ENCODE measurements at regions not wholly inside any gene's neighbourhood (a gene's known extent, or its start where the extent isn't known, plus 50 kb on each side); places are given as distances from the start of the nearest gene placed in this dataset.

- no peak for DNase-seq (ENCODE audit: low spot score)
Observed at GRCh38 chr18:27473318-27473717, 288.2 kb upstream of the CHST9 start.

- DNase-seq (ENCODE audit: low spot score) = no peak
Observed at GRCh38 chr18:27467073-27467472, 282.0 kb upstream of the CHST9 start.

GRCh38 chr18:27461957-27462356 lies 276.8 kb upstream of the CHST9 start:
- no peak for DNase-seq (ENCODE audit: low spot score)

DNA sequence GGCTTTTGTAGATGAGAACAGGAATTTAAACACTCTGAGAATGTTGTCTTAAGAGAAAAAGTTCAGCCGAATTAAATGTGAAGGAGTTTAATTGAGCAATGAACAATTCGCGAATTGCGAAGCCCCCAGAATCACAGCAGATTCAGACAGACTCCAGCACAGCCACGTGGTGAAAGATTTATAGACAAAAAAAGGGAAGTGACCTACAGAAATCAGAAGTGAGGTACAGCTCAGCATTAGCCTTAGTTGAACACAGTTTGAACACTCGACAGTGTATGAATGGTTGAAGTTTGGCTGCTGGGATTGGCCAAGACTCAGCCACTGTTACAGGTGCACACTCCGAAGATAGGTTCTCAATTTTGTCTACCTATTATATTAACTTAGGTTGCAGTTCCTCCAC lies 264.0 kb upstream of the CHST9 start:
- no peak for DNase-seq (ENCODE audit: low spot score)

GRCh38 chr18:27447930-27448329 lies 262.8 kb upstream of the CHST9 start:
- no peak for DNase-seq (ENCODE audit: low spot score)

- DNase-seq (ENCODE audit: low spot score) = no peak
Observed at GRCh38 chr18:27447451-27447881, 262.4 kb upstream of the CHST9 start.

DNA sequence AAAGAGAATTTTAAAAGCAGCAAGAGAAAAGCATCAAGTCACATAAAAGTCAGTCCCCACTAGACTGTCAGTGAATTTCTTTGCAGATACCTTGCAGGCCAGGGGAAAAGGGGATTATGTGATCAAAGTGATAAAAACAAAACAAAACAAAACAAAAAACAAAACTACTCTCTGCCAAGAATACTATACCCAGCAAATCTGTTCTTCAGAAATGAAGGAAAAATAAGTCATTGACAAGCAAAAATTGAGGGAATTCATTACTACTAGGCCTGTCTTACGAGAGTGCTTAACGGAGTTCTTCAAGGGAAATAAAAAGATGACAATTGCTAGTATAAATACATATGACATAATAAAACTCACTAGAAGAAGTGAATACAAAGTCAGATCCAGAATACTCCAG lies 245.5 kb upstream of the CHST9 start:
- DNase-seq (ENCODE audit: low spot score) = no peak

DNA sequence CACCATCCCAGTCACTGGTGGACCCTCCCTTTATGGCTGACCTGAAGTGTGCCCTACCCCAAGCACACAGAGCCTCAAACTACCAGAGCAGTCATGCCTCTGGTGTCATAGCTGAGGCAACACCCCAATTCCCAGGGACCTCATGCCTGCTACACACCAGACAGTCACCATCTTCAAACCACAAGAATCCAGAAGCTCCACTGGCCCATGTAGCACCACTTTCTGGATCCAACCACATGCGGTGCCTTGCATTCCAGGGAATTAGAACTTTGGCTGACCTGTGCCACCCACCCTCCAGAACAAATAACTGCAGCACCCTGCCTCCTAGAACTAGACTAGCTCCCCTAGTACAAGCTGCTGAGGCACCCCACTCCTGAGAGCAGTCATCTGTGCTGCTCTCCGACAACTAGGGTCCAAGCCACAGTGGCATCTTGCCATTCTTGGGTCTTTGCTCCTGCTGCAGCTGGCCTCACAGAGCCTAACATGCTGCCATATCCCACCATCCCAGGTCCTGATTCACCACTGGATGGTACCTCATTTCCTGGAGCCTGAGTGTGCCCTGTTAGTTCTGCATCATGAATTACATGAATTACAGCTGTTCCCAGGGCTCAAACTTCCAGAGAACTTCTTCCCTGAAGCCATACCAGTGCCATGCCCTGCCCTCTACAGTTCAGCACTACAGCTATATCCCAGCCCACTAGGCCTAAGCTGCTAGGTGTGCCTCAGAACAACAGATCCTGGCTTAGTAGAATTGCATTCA lies 243.8 kb upstream of the CHST9 start:
- DNase-seq (ENCODE audit: low spot score) = no peak

GRCh38 chr18:27428120-27428519 lies 243.0 kb upstream of the CHST9 start:
- no peak for DNase-seq (ENCODE audit: low spot score)

DNA sequence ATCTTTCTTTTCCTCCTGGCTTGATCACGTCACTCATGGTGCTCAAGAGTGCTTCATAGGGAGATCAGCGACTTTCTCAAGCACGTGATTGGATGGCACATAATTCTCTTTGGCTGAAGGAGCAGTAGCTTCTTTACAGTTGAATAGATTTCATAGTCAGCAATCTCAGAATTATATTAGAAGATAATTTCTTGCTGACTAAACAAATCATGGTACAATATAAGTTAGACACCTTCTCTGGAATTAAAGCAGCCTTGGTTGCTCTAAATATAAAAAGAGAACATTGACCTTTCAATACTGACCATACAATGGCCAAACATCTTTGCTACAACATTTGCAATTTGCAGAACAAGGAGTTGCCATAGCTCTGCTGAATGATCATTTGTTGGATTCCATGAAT lies 238.5 kb upstream of the CHST9 start:
- DNase-seq (ENCODE audit: low spot score) = no peak

- no peak for DNase-seq (ENCODE audit: low spot score)
Observed at GRCh38 chr18:27419646-27420045, 234.5 kb upstream of the CHST9 start.

DNA sequence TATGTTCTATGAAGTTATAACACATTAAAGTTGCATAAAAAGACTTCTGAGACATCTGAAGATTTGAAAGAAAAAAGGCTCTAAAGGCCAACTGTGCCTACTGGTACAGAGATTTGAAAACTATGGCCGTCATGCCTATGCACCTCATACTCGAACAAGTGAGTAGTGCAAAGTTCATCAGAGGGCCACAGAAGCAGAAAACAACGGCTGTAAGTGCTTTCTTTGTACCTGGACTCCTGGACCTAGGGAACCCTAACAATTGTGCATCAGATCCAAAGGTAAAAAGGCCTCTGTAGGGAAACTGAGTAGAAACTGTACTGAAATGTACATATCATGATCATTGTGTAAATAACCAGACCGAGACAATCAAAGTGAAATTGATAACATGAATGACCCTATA lies 230.4 kb upstream of the CHST9 start:
- DNase-seq (ENCODE audit: low spot score) = no peak

GRCh38 chr18:27414682-27415081 lies 229.6 kb upstream of the CHST9 start:
- no peak for DNase-seq (ENCODE audit: low spot score)

GRCh38 chr18:27413495-27414401 lies 228.6 kb upstream of the CHST9 start:
- DNase-seq (ENCODE audit: low spot score) = no peak

- no peak for DNase-seq (ENCODE audit: low spot score)
Observed at GRCh38 chr18:27412556-27412955, 227.4 kb upstream of the CHST9 start.

- DNase-seq (ENCODE audit: low spot score) = no peak
Observed at GRCh38 chr18:27411911-27412310, 226.8 kb upstream of the CHST9 start.

DNA sequence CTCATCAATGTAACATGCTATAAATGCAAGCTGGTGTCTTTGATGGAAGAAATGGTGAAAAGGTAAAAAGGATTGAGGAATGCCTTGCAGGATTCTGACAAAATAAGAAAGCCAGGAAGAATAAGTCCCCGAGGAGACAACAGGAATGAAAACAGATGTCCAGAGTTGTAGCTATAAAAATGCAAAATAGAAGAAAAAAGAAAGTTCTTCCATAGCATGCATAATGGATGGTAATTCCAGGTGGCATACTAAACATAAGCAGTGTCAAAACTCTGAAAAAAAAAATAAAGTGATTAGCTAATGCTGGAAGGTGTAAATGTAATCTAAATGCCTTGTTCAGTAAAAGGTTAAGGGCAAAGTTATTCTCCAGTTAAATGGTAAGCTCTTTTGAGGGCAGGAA lies 225.9 kb upstream of the CHST9 start:
- no peak for DNase-seq (ENCODE audit: low spot score)

DNA sequence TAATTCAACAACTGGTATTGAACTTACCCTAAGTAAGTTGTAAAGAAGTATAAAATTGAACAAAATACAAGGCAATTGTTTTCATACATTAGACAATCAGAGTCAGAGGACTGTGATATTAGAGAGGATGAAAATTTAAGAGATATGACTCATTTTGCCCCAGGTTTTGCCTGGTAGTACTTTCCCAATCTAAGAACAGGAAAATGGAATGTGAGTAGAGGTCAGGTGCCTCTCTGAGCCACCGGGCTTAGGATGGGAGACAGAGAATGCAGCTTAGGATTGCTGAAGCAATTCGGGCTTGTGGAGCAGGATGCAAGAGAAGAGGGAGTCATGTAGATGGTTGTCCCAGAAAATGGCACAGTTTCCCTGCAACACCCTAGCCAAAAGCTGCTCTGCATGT lies 219.7 kb upstream of the CHST9 start:
- DNase-seq (ENCODE audit: low spot score) = no peak

GRCh38 chr18:27400001-27400400 lies 214.9 kb upstream of the CHST9 start:
- DNase-seq (ENCODE audit: low spot score) = no peak

- DNase-seq (ENCODE audit: low spot score) = no peak
Observed at GRCh38 chr18:27395752-27396151, 210.6 kb upstream of the CHST9 start.

GRCh38 chr18:27394687-27395086 lies 209.6 kb upstream of the CHST9 start:
- no peak for DNase-seq (ENCODE audit: low spot score)

DNA sequence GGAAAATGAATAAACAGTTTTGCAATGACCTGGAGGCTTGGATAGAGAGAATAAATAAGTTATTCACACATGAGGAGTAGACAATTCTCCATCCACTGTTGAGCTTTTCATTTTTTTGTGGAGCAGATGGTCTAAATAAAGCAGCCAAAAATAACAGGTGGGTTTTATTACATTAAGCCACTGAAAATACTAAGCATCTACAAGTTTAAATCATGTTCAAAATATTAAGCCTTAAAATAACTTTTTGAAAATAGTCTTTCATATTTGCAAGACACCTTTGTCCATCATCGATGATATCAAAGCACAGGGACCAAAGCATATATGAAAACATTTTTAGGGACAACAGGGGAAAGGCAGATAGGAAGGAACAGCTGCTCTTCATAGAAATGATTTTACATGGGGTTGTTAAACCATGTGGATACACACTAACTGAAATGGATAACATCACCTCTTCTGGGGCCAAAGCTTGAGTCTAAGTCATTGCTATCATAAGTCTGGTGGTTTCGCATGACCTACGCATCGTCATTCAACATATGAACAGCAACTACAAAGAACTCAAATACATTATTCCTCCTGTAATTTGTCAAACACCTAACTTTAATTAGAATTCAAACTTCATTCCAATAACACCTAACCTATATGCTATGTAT lies 197.6 kb upstream of the CHST9 start:
- no peak for DNase-seq (ENCODE audit: low spot score)

Measured in AG08396 (cell line).